Endothelial cell of umbilical vein (primary cell): ENCODE measurements at regions not wholly inside any gene's neighbourhood (a gene's known extent, or its start where the extent isn't known, plus 50 kb on each side); places are given as distances from the start of the nearest gene placed in this dataset.

Experiments
- BruUV-seq: library from RNA; stranded (reverse); fragments of 400-500 nt; replicated peaks from 2 replicates; lab custom pipeline; 2021; lab: Mats Ljungman, UMichigan
- CTCF ChIA-PET: fragments of 300-600, 350-600 bp; sonication (Branson Sonifier 250); formaldehyde crosslinking; loops from one replicate; lab custom pipeline; 2021; ENCODE audit warnings: antibody characterized with exemption, inconsistent platforms; lab: Charles Lee
- POLR2A ChIA-PET: fragments of 300-600, 350-600 bp; sonication (Branson Sonifier 250); formaldehyde crosslinking; loops from one replicate; lab custom pipeline; 2021; ENCODE audit warnings: antibody characterized with exemption, inconsistent platforms; lab: Charles Lee
- DNase-seq: peaks from one replicate; pipeline ENCODE4 v3.0.0-alpha.2; 2011; ENCODE audit warnings: low read depth, low spot score
- FAIRE-seq: peaks from 2 replicates; lab custom pipeline; 2011; peaks lifted over from hg19 to GRCh38; lab: Jason Lieb, UNC
- H2AFZ ChIP-seq: 2 replicates; pipeline ENCODE4 v1.6.0; 2012; ENCODE audit warnings: low read depth, low read length, control low read depth, inconsistent platforms
- H3K27ac ChIP-seq: 2 replicates; pipeline ENCODE4 v1.5.1; 2011; ENCODE audit warnings: low read depth, mild to moderate bottlenecking, control low read depth, low read length, moderate library complexity; ENCODE audit not compliant: insufficient read depth
- H3K27me3 ChIP-seq, 2 experiments: 2 replicates each; pipeline versions ENCODE4 v1.6.0 to v1.6.1; 2011; ENCODE audit warnings: low read length in 2 of 2, mixed read lengths in 1 of 2; ENCODE audit not compliant: control insufficient read depth in 2 of 2, insufficient read depth in 2 of 2
- H3K36me3 ChIP-seq, 2 experiments: 2 replicates in 1 of 2; 3 replicates in 1 of 2; pipeline ENCODE4 v1.5.1; 2011; ENCODE audit warnings: low read length in 2 of 2, mild to moderate bottlenecking in 1 of 2, moderate library complexity in 1 of 2; ENCODE audit not compliant: control insufficient read depth in 2 of 2, insufficient read depth in 2 of 2; ENCODE audit errors: extremely low read depth in 1 of 2
- H3K4me1 ChIP-seq: 3 replicates; pipeline ENCODE4 v1.5.1; 2011; ENCODE audit warnings: mild to moderate bottlenecking, low read length; ENCODE audit not compliant: control insufficient read depth, insufficient read depth; ENCODE audit errors: extremely low read depth
- H3K4me2 ChIP-seq: 2 replicates; pipeline ENCODE4 v1.6.1; 2011; ENCODE audit warnings: low read length, control low read depth, mixed read lengths; ENCODE audit not compliant: insufficient read depth
- H3K4me3 ChIP-seq, 3 experiments: fragments of 200-600 bp in 1 of 3; sonication (generic), shearing (Covaris generic) in 1 of 3; replicated peaks in 1 of 3; 2 replicates each; pipeline ENCODE4 v1.5.1; 2011 to 2016; ENCODE audit warnings: control low read depth in 3 of 3, low read length in 3 of 3, mild to moderate bottlenecking in 2 of 3, inconsistent platforms in 1 of 3, low read depth in 1 of 3, moderate library complexity in 1 of 3; ENCODE audit not compliant: insufficient read depth in 1 of 3
- H3K79me2 ChIP-seq: 2 replicates; pipeline ENCODE4 v1.6.0; 2012; ENCODE audit warnings: low read length, inconsistent platforms; ENCODE audit not compliant: control insufficient read depth, insufficient read depth
- H3K9ac ChIP-seq: replicated peaks from 2 replicates; pipeline ENCODE3; 2011; ENCODE audit warnings: low read length, control low read depth; ENCODE audit not compliant: insufficient read depth; ENCODE audit errors: extremely low read depth
- H3K9me1 ChIP-seq: replicated peaks from 3 replicates; pipeline ENCODE4 v1.6.0; 2011; ENCODE audit warnings: mild to moderate bottlenecking, low read length; ENCODE audit not compliant: control insufficient read depth, insufficient read depth; ENCODE audit errors: extremely low read depth
- H3K9me3 ChIP-seq: replicated peaks from 2 replicates; pipeline ENCODE4 v1.5.1; 2012; ENCODE audit warnings: low read length, inconsistent platforms; ENCODE audit not compliant: control insufficient read depth, insufficient read depth
- H4K20me1 ChIP-seq: replicated peaks from 2 replicates; pipeline ENCODE3; 2011; ENCODE audit warnings: mild to moderate bottlenecking, low read length; ENCODE audit not compliant: control insufficient read depth, insufficient read depth; ENCODE audit errors: extremely low read depth
- EZH2 ChIP-seq: IDR thresholded peaks from 2 replicates; pipeline ENCODE4 v1.6.1; 2012; ENCODE audit warnings: borderline replicate concordance, low read depth, mild to moderate bottlenecking, moderate library complexity, low read length, inconsistent platforms; ENCODE audit not compliant: severe bottlenecking
- FOS ChIP-seq: IDR thresholded peaks from 2 replicates; pipeline ENCODE4 v1.6.1; 2011; ENCODE audit warnings: mild to moderate bottlenecking, low read length, moderate library complexity, borderline replicate concordance; ENCODE audit not compliant: insufficient read depth
- GATA2 ChIP-seq: IDR thresholded peaks from 2 replicates; pipeline ENCODE4 v1.7.0; 2011; ENCODE audit warnings: low read depth, mild to moderate bottlenecking, moderate library complexity, mixed read lengths, low read length; ENCODE audit not compliant: insufficient read length, insufficient read depth
- JUN ChIP-seq: IDR thresholded peaks from 2 replicates; pipeline ENCODE4 v1.6.1; 2011; ENCODE audit warnings: borderline replicate concordance, low read depth; ENCODE audit not compliant: insufficient read length, insufficient read depth
- MYC ChIP-seq: IDR thresholded peaks from one replicate; pipeline ENCODE4 v1.6.1; 2011; ENCODE audit warnings: mild to moderate bottlenecking, low read depth, low read length
- POLR2A ChIP-seq: IDR thresholded peaks from 2 replicates; pipeline ENCODE4 v1.6.1; 2012; ENCODE audit warnings: low read depth, mild to moderate bottlenecking, control low read depth, low read length
- POLR2AphosphoS5 ChIP-seq: IDR thresholded peaks from 2 replicates; pipeline ENCODE4 v1.6.1; 2012; ENCODE audit warnings: low read depth, mild to moderate bottlenecking, control low read depth, low read length, moderate library complexity; ENCODE audit not compliant: insufficient read depth
- dilution Hi-C: fragments of 300-500 bp; cut with MboI; formaldehyde crosslinking; loops from one replicate; pipeline ENCODE4 v1.15.0; 2019; ENCODE audit warnings: low sequenced_read_pairs; ENCODE audit not compliant: extremely low pct_ligation_motif_present
- intact Hi-C: fragments of 100-400 bp; cut with micrococcal nuclease; formaldehyde crosslinking; loops from one replicate; pipeline ENCODE4 v1.10.0; 2022
- TF ChIP-seq, protein P1 (sequence below), 2 donors: IDR thresholded peaks; 1 replicate in 1 of 2; 2 replicates in 1 of 2; pipeline ENCODE4 v1.5.1; 2011; ENCODE audit warnings: low read length in 2 of 2, mild to moderate bottlenecking in 2 of 2, moderate library complexity in 2 of 2, control low read depth in 1 of 2, inconsistent platforms in 1 of 2, low read depth in 1 of 2; ENCODE audit not compliant: insufficient read depth in 1 of 2; ENCODE audit errors: extremely low read depth in 1 of 2
- TF ChIP-seq, protein P2 (sequence below): IDR thresholded peaks from 2 replicates; pipeline ENCODE4 v1.6.1; 2011; ENCODE audit not compliant: insufficient read depth, insufficient read length

DNA sequence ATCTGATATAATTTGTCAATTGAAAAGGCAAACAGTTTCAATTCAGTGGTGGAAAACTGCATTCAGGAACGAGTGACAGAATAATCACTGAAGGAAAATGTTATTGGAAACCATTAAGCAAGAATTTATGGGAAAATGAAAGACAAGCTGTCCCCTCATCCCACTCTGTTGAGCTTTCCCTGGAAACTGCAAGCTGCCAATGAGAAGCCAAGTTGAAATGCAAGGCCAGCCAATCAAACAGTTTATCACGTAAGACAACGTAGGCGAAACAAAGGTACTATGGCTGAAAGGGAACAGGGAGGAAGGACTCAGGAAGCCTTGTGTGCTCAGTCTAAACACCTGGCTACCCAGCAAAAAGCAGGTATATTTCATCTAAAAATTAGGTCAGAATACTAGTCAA is 187.9 kb upstream of the ATP10A start:
- H3K4me3 ChIP-seq: no peak overlapping the region
- no peaks in the 10 kb centered on the region for H3K27me3 ChIP-seq
- no peaks in the 10 kb centered on the region for H3K79me2 ChIP-seq
- H3K9me1 ChIP-seq: no peaks in the 10 kb centered on the region
- no TSS peak for BruUV-seq
- DNase-seq (no peak), FAIRE-seq (no peak)
- dilution Hi-C loops: no loop called here
- no peaks in the 10 kb centered on the region for H4K20me1 ChIP-seq
- no peak overlapping the region for H2AFZ ChIP-seq
- H3K36me3 ChIP-seq: no peaks in the 10 kb centered on the region
- ChIA-PET POLR2A (no interaction called here), CTCF (no interaction called here)
- no peaks in the 10 kb centered on the region for H3K4me1 ChIP-seq
- peaks cover 11% of the 10 kb centered on the region for H3K9me3 ChIP-seq
- H3K9ac ChIP-seq: no peak overlapping the region
- intact Hi-C loops: no loop called here
- H3K27ac ChIP-seq: no peak overlapping the region
- no peak overlapping the region for H3K4me2 ChIP-seq
- TF ChIP-seq GATA2 (no peak), MYC (no peak), POLR2AphosphoS5 (no peak), EZH2 (no peak), POLR2A (no peak), JUN (no peak), FOS (no peak)
- TF ChIP-seq, protein P1, sequence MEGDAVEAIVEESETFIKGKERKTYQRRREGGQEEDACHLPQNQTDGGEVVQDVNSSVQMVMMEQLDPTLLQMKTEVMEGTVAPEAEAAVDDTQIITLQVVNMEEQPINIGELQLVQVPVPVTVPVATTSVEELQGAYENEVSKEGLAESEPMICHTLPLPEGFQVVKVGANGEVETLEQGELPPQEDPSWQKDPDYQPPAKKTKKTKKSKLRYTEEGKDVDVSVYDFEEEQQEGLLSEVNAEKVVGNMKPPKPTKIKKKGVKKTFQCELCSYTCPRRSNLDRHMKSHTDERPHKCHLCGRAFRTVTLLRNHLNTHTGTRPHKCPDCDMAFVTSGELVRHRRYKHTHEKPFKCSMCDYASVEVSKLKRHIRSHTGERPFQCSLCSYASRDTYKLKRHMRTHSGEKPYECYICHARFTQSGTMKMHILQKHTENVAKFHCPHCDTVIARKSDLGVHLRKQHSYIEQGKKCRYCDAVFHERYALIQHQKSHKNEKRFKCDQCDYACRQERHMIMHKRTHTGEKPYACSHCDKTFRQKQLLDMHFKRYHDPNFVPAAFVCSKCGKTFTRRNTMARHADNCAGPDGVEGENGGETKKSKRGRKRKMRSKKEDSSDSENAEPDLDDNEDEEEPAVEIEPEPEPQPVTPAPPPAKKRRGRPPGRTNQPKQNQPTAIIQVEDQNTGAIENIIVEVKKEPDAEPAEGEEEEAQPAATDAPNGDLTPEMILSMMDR (IDR thresholded peaks at IDR 0.05; ENCODE audit: extremely low read depth in 1 of 2, insufficient read depth in 1 of 2, low read depth in 1 of 2, low read length in 2 of 2): no peak
- TF ChIP-seq, protein P2, sequence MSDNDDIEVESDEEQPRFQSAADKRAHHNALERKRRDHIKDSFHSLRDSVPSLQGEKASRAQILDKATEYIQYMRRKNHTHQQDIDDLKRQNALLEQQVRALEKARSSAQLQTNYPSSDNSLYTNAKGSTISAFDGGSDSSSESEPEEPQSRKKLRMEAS: no peak
